HEK293 (cell line): ENCODE measurements at regions not wholly inside any gene's neighbourhood (a gene's known extent, or its start where the extent isn't known, plus 50 kb on each side); places are given as distances from the start of the nearest gene placed in this dataset.

Experiments
- REST ChIP-seq: fragments of 450-650 bp; formaldehyde crosslinking; IDR thresholded peaks from 2 replicates; pipeline ENCODE4 v1.5.1; 2016; ENCODE audit warnings: missing biosample characterization, missing genetic modification characterization
- SALL2 ChIP-seq: fragments of 450-650 bp; formaldehyde crosslinking; IDR thresholded peaks from 2 replicates; pipeline ENCODE4 v1.5.0; 2017; ENCODE audit warnings: missing biosample characterization, mild to moderate bottlenecking, missing genetic modification characterization, borderline replicate concordance
- YY1 ChIP-seq: fragments of 450-650 bp; formaldehyde crosslinking; IDR thresholded peaks from 2 replicates; pipeline ENCODE4 v1.5.1; 2018; ENCODE audit warnings: missing biosample characterization, missing genetic modification characterization
- ZNF416 ChIP-seq: fragments of 450-650 bp; formaldehyde crosslinking; IDR thresholded peaks from 2 replicates; pipeline ENCODE4 v1.5.1; 2016; ENCODE audit warnings: missing biosample characterization, missing genetic modification characterization
- ZNF785 ChIP-seq: fragments of 450-650 bp; formaldehyde crosslinking; IDR thresholded peaks from 2 replicates; pipeline ENCODE4 v1.5.1; 2016; ENCODE audit warnings: missing biosample characterization, missing genetic modification characterization
- TF ChIP-seq, protein P1 (sequence below): fragments of 450-650 bp; formaldehyde crosslinking; IDR thresholded peaks from 2 replicates; pipeline ENCODE4 v1.5.1; 2016; ENCODE audit warnings: missing biosample characterization, missing genetic modification characterization

DNA sequence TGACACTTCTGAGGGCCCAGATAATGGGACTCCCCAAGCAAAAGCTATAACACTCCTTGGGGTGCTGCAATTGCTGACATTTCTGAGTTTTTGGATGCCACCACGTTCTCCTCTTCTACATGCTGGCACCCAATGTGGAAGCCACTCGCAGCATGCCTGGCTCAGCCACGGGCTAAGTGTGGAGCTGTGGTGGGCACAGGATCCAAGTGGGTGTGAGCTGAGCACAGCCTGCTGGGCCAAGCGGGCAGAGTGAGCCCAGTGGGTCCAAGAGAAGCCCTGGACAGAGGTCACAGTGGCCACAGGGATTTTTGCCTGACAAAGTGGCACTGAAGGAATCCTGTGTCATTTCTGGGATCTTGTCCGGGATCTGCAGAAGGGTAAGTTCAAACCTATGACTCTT, 213.2 kb downstream of the C6orf118 start:
- no peak for TF ChIP-seq SALL2 (tag by site-specific recombination)
- TF ChIP-seq ZNF785 (tag by site-specific recombination) = no peak
- no peak for TF ChIP-seq ZNF416
- no peak for TF ChIP-seq REST
- no peak for TF ChIP-seq YY1 (tag by site-specific recombination)
- TF ChIP-seq, protein P1, sequence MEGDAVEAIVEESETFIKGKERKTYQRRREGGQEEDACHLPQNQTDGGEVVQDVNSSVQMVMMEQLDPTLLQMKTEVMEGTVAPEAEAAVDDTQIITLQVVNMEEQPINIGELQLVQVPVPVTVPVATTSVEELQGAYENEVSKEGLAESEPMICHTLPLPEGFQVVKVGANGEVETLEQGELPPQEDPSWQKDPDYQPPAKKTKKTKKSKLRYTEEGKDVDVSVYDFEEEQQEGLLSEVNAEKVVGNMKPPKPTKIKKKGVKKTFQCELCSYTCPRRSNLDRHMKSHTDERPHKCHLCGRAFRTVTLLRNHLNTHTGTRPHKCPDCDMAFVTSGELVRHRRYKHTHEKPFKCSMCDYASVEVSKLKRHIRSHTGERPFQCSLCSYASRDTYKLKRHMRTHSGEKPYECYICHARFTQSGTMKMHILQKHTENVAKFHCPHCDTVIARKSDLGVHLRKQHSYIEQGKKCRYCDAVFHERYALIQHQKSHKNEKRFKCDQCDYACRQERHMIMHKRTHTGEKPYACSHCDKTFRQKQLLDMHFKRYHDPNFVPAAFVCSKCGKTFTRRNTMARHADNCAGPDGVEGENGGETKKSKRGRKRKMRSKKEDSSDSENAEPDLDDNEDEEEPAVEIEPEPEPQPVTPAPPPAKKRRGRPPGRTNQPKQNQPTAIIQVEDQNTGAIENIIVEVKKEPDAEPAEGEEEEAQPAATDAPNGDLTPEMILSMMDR (tag by site-specific recombination) = no peak
